HG03095 (cell line): ENCODE measurements at regions not wholly inside any gene's neighbourhood (a gene's known extent, or its start where the extent isn't known, plus 50 kb on each side); places are given as distances from the start of the nearest gene placed in this dataset.
"Not testable (repeated sequence)": the region's sequence is repeated elsewhere in the genome, so short reads cannot be mapped to it uniquely, and the experiment has no call there.

Source experiments
- ATAC-seq: cut with Tn5 transposase; IDR thresholded peaks from one replicate; pipeline ENCODE4 v1.9.1; 2021; ENCODE audit warnings: moderate library complexity; ENCODE audit not compliant: unreplicated experiment

GRCh38 chr5:13249854-13250253 is 694.6 kb downstream of the DNAH5 start:
- no peak for ATAC-seq

- no peak for ATAC-seq
Observed at GRCh38 chr5:13248253-13248652, 696.2 kb downstream of the DNAH5 start.

- ATAC-seq, result no peak
Observed at GRCh38 chr5:13246053-13246452, 698.4 kb downstream of the DNAH5 start.

GRCh38 chr5:13244151-13244550 is 700.3 kb downstream of the DNAH5 start:
- no peak for ATAC-seq

GRCh38 chr5:13227513-13227912 is 717.0 kb downstream of the DNAH5 start:
- no peak for ATAC-seq

- no peak for ATAC-seq
Observed at GRCh38 chr5:13218518-13218917, 726.0 kb downstream of the DNAH5 start.

- no peak for ATAC-seq
Observed at GRCh38 chr5:13217636-13218035, 726.9 kb downstream of the DNAH5 start.

GRCh38 chr5:13215806-13216205 is 728.7 kb downstream of the DNAH5 start:
- no peak for ATAC-seq

GRCh38 chr5:13215370-13215769 is 729.1 kb downstream of the DNAH5 start:
- no peak for ATAC-seq

GRCh38 chr5:13214182-13214581 is 730.3 kb downstream of the DNAH5 start:
- ATAC-seq, result no peak

- ATAC-seq, result no peak
Observed at GRCh38 chr5:13212886-13213285, 731.6 kb downstream of the DNAH5 start.

GRCh38 chr5:13211064-13211463 is 733.4 kb downstream of the DNAH5 start:
- ATAC-seq, result no peak

GRCh38 chr5:13207112-13207511 is 737.4 kb downstream of the DNAH5 start:
- no peak for ATAC-seq

GRCh38 chr5:13201022-13201421 is 743.5 kb downstream of the DNAH5 start:
- no peak for ATAC-seq

GRCh38 chr5:13198226-13198625 is 746.3 kb downstream of the DNAH5 start:
- not testable (repeated sequence) for ATAC-seq

- ATAC-seq, result no peak
Observed at GRCh38 chr5:13189532-13189931, 755.0 kb downstream of the DNAH5 start.

GRCh38 chr5:13188371-13188770 is 756.1 kb downstream of the DNAH5 start:
- ATAC-seq, result no peak

- no peak for ATAC-seq
Observed at GRCh38 chr5:13187186-13187585, 757.3 kb downstream of the DNAH5 start.

- ATAC-seq, result no peak
Observed at GRCh38 chr5:13186177-13186576, 758.3 kb downstream of the DNAH5 start.

- ATAC-seq, result no peak
Observed at GRCh38 chr5:13179407-13180087, 764.9 kb downstream of the DNAH5 start.

GRCh38 chr5:13143630-13144029 is 800.9 kb downstream of the DNAH5 start:
- no peak for ATAC-seq

- no peak for ATAC-seq
Observed at GRCh38 chr5:13143214-13143613, 801.3 kb downstream of the DNAH5 start.

GRCh38 chr5:13133951-13134350 is 810.5 kb downstream of the DNAH5 start:
- no peak for ATAC-seq
